Stimulated activated CD8-positive, alpha-beta memory T cell treated with anti-CD3 and anti-CD28 coated beads, Interleukin-4, amount 100 ng/mL, for 1 hour (primary cell): ENCODE measurements at regions not wholly inside any gene's neighbourhood (a gene's known extent, or its start where the extent isn't known, plus 50 kb on each side); places are given as distances from the start of the nearest gene placed in this dataset.
"Not testable (repeated sequence)": the region's sequence is repeated elsewhere in the genome, so short reads cannot be mapped to it uniquely, and the experiment has no call there.

ENCODE experiments used
- DNase-seq, 2 donors: peaks; one replicate each; pipeline ENCODE4 v3.0.0-alpha.2; 2020; ENCODE audit warnings: low read depth in 2 of 2, low spot score in 1 of 2

- no peak for DNase-seq
These were observed 1349.8 kb upstream of the RAG2 start for GRCh38 chr11:37947821-37948220.

GRCh38 chr11:37946155-37946766, 1348.2 kb upstream of the RAG2 start:
- no peak for DNase-seq

GRCh38 chr11:37942081-37942480, 1344.0 kb upstream of the RAG2 start:
- DNase-seq = no peak

GRCh38 chr11:37929100-37929653, 1331.1 kb upstream of the RAG2 start:
- no peak for DNase-seq

- no peak for DNase-seq
These were observed 1328.7 kb upstream of the RAG2 start for GRCh38 chr11:37926772-37927171.

GRCh38 chr11:37916331-37916730, 1318.3 kb upstream of the RAG2 start:
- DNase-seq = no peak

- no peak for DNase-seq
These were observed 1316.8 kb upstream of the RAG2 start for GRCh38 chr11:37914859-37915258.

- no peak for DNase-seq
These were observed 1310.1 kb upstream of the RAG2 start for GRCh38 chr11:37908219-37908548.

- DNase-seq = no peak
These were observed 1309.6 kb upstream of the RAG2 start for GRCh38 chr11:37907436-37908218.

- no peak for DNase-seq
These were observed 1307.8 kb upstream of the RAG2 start for GRCh38 chr11:37905707-37906417.

GRCh38 chr11:37896016-37896415, 1298.0 kb upstream of the RAG2 start:
- DNase-seq = no peak

GRCh38 chr11:37881741-37882140, 1283.7 kb upstream of the RAG2 start:
- DNase-seq = no peak

GRCh38 chr11:37861671-37862070, 1263.6 kb upstream of the RAG2 start:
- no peak for DNase-seq

GRCh38 chr11:37858806-37859537, 1260.9 kb upstream of the RAG2 start:
- not testable (repeated sequence) for DNase-seq

GRCh38 chr11:37858398-37858797, 1260.4 kb upstream of the RAG2 start:
- DNase-seq = no peak

- DNase-seq = no peak
These were observed 1259.7 kb upstream of the RAG2 start for GRCh38 chr11:37857726-37858125.

GRCh38 chr11:37849706-37850105, 1251.7 kb upstream of the RAG2 start:
- no peak for DNase-seq

- DNase-seq = no peak
These were observed 1245.6 kb upstream of the RAG2 start for GRCh38 chr11:37843603-37844002.

- DNase-seq = no peak
These were observed 1243.0 kb upstream of the RAG2 start for GRCh38 chr11:37841016-37841415.

- DNase-seq = not testable (repeated sequence)
These were observed 1242.3 kb upstream of the RAG2 start for GRCh38 chr11:37840345-37840744.

- no peak for DNase-seq
These were observed 1232.5 kb upstream of the RAG2 start for GRCh38 chr11:37830529-37830928.
